ENCODE measurements at regions not wholly inside any gene's neighbourhood (a gene's known extent, or its start where the extent isn't known, plus 50 kb on each side); places are given as distances from the start of the nearest gene placed in this dataset.

DNA sequence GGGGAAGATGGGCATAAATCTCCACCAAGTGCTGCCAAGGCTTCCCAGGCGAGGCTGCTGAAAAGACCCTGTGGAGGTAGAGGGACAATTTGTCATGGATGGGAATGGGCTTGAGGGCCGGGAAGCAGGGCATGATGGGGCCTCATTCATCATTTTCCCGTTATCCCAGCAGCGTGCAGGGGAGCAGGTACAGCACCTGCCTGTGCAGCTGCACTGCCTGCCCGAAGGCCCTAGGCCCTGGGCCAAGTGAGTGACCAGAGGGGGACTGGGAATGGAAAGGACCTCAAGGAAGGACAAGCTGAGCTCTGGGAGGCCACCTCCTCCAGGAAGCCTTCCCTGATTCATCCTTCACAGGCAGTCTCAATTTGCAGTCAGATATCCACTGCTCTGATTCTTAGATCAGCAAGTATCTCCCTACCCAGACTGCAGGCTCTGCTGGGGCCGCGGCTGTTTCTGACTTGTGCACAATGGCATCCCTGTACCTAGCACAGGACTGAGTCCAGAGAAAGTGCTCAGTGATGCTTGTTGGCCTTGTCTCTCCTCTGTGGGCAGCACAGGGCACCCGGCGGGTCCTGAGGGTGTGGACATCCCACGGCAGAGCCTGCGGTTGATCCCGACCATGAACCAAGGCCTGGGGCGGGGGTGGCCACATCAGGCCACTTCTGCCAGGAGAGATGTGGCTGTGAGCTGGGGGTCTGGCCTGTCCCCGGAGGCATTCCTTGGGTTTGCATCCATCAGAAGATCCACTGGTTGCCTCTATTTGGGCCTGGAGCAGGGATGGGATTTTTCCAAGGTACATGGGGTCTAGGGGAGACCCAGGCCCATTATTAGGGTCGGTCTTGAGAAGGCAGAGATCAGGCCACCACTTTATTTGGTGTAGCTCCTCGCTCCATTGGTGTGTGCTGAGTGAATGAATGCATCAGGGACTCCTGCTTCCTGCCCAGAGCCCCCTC, 167.3 kb upstream of the RTL1 start:
- TF ChIP-seq CTCF (CRISPR knock-in tag; IDR thresholded peaks at IDR 0.05) (no peak), CEBPB (IDR thresholded peaks at IDR 0.05; ENCODE audit: borderline replicate concordance, low read depth, low read length) (no peak), ZBTB20 (CRISPR knock-in tag; IDR thresholded peaks at IDR 0.05; ENCODE audit: borderline replicate concordance, low read depth) (no peak), ARHGAP35 (CRISPR knock-in tag; IDR thresholded peaks at IDR 0.05; ENCODE audit: borderline replicate concordance) (no peak), POLR2A (IDR thresholded peaks at IDR 0.05; ENCODE audit: insufficient read depth in 1 of 2, low read depth in 2 of 2, low read length in 2 of 2) (no peak), MAZ (IDR thresholded peaks at IDR 0.05; ENCODE audit: borderline replicate concordance, low read depth, low read length) (no peak), MAZ (CRISPR knock-in tag; IDR thresholded peaks at IDR 0.05; ENCODE audit: low read depth) (no peak), AHDC1 (CRISPR knock-in tag; IDR thresholded peaks at IDR 0.05; ENCODE audit: borderline replicate concordance) (no peak), TBL1XR1 (IDR thresholded peaks at IDR 0.05; ENCODE audit: borderline replicate concordance, low read length, partially characterized antibody) (no peak), POLR2AphosphoS5 (IDR thresholded peaks at IDR 0.05; ENCODE audit: low read depth, low read length) (no peak), POLR2AphosphoS2 (IDR thresholded peaks at IDR 0.05; ENCODE audit: low read depth, low read length) (no peak), FIP1L1 (IDR thresholded peaks at IDR 0.05; ENCODE audit: borderline replicate concordance, insufficient read depth, low read depth, low read length) (no peak)
- TF ChIP-seq, protein P1, sequence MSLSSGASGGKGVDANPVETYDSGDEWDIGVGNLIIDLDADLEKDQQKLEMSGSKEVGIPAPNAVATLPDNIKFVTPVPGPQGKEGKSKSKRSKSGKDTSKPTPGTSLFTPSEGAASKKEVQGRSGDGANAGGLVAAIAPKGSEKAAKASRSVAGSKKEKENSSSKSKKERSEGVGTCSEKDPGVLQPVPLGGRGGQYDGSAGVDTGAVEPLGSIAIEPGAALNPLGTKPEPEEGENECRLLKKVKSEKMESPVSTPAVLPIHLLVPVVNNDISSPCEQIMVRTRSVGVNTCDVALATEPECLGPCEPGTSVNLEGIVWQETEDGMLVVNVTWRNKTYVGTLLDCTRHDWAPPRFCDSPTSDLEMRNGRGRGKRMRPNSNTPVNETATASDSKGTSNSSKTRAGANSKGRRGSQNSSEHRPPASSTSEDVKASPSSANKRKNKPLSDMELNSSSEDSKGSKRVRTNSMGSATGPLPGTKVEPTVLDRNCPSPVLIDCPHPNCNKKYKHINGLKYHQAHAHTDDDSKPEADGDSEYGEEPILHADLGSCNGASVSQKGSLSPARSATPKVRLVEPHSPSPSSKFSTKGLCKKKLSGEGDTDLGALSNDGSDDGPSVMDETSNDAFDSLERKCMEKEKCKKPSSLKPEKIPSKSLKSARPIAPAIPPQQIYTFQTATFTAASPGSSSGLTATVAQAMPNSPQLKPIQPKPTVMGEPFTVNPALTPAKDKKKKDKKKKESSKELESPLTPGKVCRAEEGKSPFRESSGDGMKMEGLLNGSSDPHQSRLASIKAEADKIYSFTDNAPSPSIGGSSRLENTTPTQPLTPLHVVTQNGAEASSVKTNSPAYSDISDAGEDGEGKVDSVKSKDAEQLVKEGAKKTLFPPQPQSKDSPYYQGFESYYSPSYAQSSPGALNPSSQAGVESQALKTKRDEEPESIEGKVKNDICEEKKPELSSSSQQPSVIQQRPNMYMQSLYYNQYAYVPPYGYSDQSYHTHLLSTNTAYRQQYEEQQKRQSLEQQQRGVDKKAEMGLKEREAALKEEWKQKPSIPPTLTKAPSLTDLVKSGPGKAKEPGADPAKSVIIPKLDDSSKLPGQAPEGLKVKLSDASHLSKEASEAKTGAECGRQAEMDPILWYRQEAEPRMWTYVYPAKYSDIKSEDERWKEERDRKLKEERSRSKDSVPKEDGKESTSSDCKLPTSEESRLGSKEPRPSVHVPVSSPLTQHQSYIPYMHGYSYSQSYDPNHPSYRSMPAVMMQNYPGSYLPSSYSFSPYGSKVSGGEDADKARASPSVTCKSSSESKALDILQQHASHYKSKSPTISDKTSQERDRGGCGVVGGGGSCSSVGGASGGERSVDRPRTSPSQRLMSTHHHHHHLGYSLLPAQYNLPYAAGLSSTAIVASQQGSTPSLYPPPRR (CRISPR knock-in tag; IDR thresholded peaks at IDR 0.05; ENCODE audit: borderline replicate concordance) = no peak
- TF ChIP-seq, protein P2, sequence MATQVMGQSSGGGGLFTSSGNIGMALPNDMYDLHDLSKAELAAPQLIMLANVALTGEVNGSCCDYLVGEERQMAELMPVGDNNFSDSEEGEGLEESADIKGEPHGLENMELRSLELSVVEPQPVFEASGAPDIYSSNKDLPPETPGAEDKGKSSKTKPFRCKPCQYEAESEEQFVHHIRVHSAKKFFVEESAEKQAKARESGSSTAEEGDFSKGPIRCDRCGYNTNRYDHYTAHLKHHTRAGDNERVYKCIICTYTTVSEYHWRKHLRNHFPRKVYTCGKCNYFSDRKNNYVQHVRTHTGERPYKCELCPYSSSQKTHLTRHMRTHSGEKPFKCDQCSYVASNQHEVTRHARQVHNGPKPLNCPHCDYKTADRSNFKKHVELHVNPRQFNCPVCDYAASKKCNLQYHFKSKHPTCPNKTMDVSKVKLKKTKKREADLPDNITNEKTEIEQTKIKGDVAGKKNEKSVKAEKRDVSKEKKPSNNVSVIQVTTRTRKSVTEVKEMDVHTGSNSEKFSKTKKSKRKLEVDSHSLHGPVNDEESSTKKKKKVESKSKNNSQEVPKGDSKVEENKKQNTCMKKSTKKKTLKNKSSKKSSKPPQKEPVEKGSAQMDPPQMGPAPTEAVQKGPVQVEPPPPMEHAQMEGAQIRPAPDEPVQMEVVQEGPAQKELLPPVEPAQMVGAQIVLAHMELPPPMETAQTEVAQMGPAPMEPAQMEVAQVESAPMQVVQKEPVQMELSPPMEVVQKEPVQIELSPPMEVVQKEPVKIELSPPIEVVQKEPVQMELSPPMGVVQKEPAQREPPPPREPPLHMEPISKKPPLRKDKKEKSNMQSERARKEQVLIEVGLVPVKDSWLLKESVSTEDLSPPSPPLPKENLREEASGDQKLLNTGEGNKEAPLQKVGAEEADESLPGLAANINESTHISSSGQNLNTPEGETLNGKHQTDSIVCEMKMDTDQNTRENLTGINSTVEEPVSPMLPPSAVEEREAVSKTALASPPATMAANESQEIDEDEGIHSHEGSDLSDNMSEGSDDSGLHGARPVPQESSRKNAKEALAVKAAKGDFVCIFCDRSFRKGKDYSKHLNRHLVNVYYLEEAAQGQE (IDR thresholded peaks at IDR 0.05; ENCODE audit: borderline replicate concordance in 1 of 2, low read depth in 1 of 2, low read length in 2 of 2) = no peak
